ENCODE measurements at regions not wholly inside any gene's neighbourhood (a gene's known extent, or its start where the extent isn't known, plus 50 kb on each side); places are given as distances from the start of the nearest gene placed in this dataset.

DNA sequence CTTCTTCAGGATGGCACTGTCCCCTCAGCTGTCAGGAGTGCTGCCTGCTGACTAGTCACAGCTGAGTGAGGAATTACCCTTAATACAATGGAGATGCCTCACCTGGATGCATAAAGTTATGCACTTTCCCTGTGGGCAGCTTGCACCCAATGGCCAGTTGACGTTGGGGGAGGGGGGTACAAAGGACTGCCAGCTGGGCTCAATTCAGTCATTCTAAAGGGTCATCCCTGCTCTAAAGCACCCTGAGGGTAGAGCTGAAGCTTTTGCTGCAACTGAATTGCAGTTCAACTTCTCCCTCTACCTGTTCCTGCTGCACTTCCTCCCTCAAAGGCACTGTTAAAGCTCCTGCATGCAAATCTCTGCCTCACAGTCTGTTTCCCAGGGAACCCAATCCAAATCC lies 147.8 kb upstream of the SESN3 start:
- TF ChIP-seq CTCF (conservative IDR thresholded peaks at IDR 0.05 in 1 of 2, IDR thresholded peaks at IDR 0.05 in 1 of 2; ENCODE audit: low read depth in 1 of 2, low read length in 2 of 2) = no peak
- no peak for DNase-seq (ENCODE audit: low read depth in 2 of 2)

GRCh38 chr11:95378111-95378510 lies 147.1 kb upstream of the SESN3 start:
- H3K36me3 ChIP-seq (ENCODE audit: control insufficient read depth, insufficient read depth, low read length) = no peaks in the 10 kb centered on the region
- H3K79me2 ChIP-seq (ENCODE audit: control insufficient read depth, insufficient read depth, low read length) = no peaks in the 10 kb centered on the region
- no peaks in the 10 kb centered on the region for H4K20me1 ChIP-seq (ENCODE audit: control insufficient read depth, extremely low read depth, insufficient read depth, low read length)
- no peak overlapping the region for H3K4me2 ChIP-seq (ENCODE audit: extremely low read depth, insufficient read depth, low read length)
- no peak for TF ChIP-seq EZH2 (IDR thresholded peaks at IDR 0.05; ENCODE audit: low read length, missing control alignments)
- TF ChIP-seq CTCF (conservative IDR thresholded peaks at IDR 0.05 in 1 of 2, IDR thresholded peaks at IDR 0.05 in 1 of 2; ENCODE audit: low read depth in 1 of 2, low read length in 2 of 2) = no peak
- no peak overlapping the region for H3K9ac ChIP-seq (ENCODE audit: insufficient read depth, low read length)
- no peak overlapping the region for H3K4me3 ChIP-seq (replicated peaks in 1 of 4; ENCODE audit: control extremely low read depth in 1 of 4, insufficient read depth in 1 of 4, low read depth in 3 of 4, low read length in 4 of 4)
- H2AFZ ChIP-seq (ENCODE audit: low read length) = no peak overlapping the region
- H3K4me1 ChIP-seq (ENCODE audit: control insufficient read depth, extremely low read depth, insufficient read depth, low read length) = no peaks in the 10 kb centered on the region
- peak in 1 of 2 donors; percentile 13 for DNase-seq (ENCODE audit: low read depth in 2 of 2)
- H3K9me3 ChIP-seq (ENCODE audit: control insufficient read depth, insufficient read depth, low read depth, low read length) = no peaks in the 10 kb centered on the region
- H3K27ac ChIP-seq (ENCODE audit: insufficient read depth, low read length) = no peak overlapping the region
- no peaks in the 10 kb centered on the region for H3K27me3 ChIP-seq (ENCODE audit: control insufficient read depth, insufficient read depth, low read length)

More for the DNA sequence above, 147.8 kb upstream of the SESN3 start:
- Histone ChIP-seq H2AFZ (ENCODE audit: low read length) (no peak overlapping the region), H3K4me1 (ENCODE audit: control insufficient read depth, extremely low read depth, insufficient read depth, low read length) (no peaks in the 10 kb centered on the region), H3K79me2 (ENCODE audit: control insufficient read depth, insufficient read depth, low read length) (no peaks in the 10 kb centered on the region), H3K9ac (ENCODE audit: insufficient read depth, low read length) (no peak overlapping the region), H3K27ac (ENCODE audit: insufficient read depth, low read length) (no peak overlapping the region), H3K4me2 (ENCODE audit: extremely low read depth, insufficient read depth, low read length) (no peak overlapping the region), H3K27me3 (ENCODE audit: control insufficient read depth, insufficient read depth, low read length) (no peaks in the 10 kb centered on the region), H3K36me3 (ENCODE audit: control insufficient read depth, insufficient read depth, low read length) (no peaks in the 10 kb centered on the region), H3K4me3 (replicated peaks in 1 of 4; ENCODE audit: control extremely low read depth in 1 of 4, insufficient read depth in 1 of 4, low read depth in 3 of 4, low read length in 4 of 4) (no peak overlapping the region), H3K9me3 (ENCODE audit: control insufficient read depth, insufficient read depth, low read depth, low read length) (no peaks in the 10 kb centered on the region), H4K20me1 (ENCODE audit: control insufficient read depth, extremely low read depth, insufficient read depth, low read length) (no peaks in the 10 kb centered on the region)

GRCh38 chr11:95375886-95376285 lies 144.9 kb upstream of the SESN3 start:
- peak; percentile 83 to 98 for DNase-seq (ENCODE audit: low read depth in 2 of 2)
- no peak overlapping the region for H3K4me2 ChIP-seq (ENCODE audit: extremely low read depth, insufficient read depth, low read length)
- H3K9me3 ChIP-seq (ENCODE audit: control insufficient read depth, insufficient read depth, low read depth, low read length) = no peaks in the 10 kb centered on the region
- H3K4me1 ChIP-seq (ENCODE audit: control insufficient read depth, extremely low read depth, insufficient read depth, low read length) = no peaks in the 10 kb centered on the region
- H3K36me3 ChIP-seq (ENCODE audit: control insufficient read depth, insufficient read depth, low read length) = no peaks in the 10 kb centered on the region
- no peaks in the 10 kb centered on the region for H3K27me3 ChIP-seq (ENCODE audit: control insufficient read depth, insufficient read depth, low read length)
- no peaks in the 10 kb centered on the region for H4K20me1 ChIP-seq (ENCODE audit: control insufficient read depth, extremely low read depth, insufficient read depth, low read length)
- no peak overlapping the region for H3K4me3 ChIP-seq (replicated peaks in 1 of 4; ENCODE audit: control extremely low read depth in 1 of 4, insufficient read depth in 1 of 4, low read depth in 3 of 4, low read length in 4 of 4)
- H3K27ac ChIP-seq (ENCODE audit: insufficient read depth, low read length) = no peak overlapping the region
- no peak overlapping the region for H2AFZ ChIP-seq (ENCODE audit: low read length)
- H3K9ac ChIP-seq (ENCODE audit: insufficient read depth, low read length) = no peak overlapping the region
- no peaks in the 10 kb centered on the region for H3K79me2 ChIP-seq (ENCODE audit: control insufficient read depth, insufficient read depth, low read length)
- TF ChIP-seq EZH2 (IDR thresholded peaks at IDR 0.05; ENCODE audit: low read length, missing control alignments) (no peak), CTCF (conservative IDR thresholded peaks at IDR 0.05 in 1 of 2, IDR thresholded peaks at IDR 0.05 in 1 of 2; ENCODE audit: low read depth in 1 of 2, low read length in 2 of 2) (no peak)
